IMR-90 (cell line): ENCODE measurements at regions not wholly inside any gene's neighbourhood (a gene's known extent, or its start where the extent isn't known, plus 50 kb on each side); places are given as distances from the start of the nearest gene placed in this dataset.
A peak's percentile ranks its signal among the peaks of the same experiment; 100 is the strongest.

Source experiments
- ATAC-seq: fragments of 200-7000 bp; cut with Tn5 transposase; 2 replicates; pipeline ENCODE4 v1.9.1; 2020; ENCODE audit warnings: low read depth, mild to moderate bottlenecking, moderate library complexity
- BruUV-seq: library from RNA; stranded (reverse); fragments of 400-500 nt; replicated peaks from 2 replicates; lab custom pipeline; 2021; lab: Mats Ljungman, UMichigan
- CTCF ChIA-PET: fragments of 300-600 bp; formaldehyde crosslinking; extraction: SDS; loops from one replicate; lab custom pipeline; 2021; ENCODE audit warnings: antibody characterized with exemption; lab: Yijun Ruan, JAX
- POLR2A ChIA-PET: fragments of 300-600 bp; sonication (Branson Sonifier 250); formaldehyde crosslinking; loops from one replicate; lab custom pipeline; 2022; ENCODE audit warnings: antibody characterized with exemption; ENCODE audit not compliant: unreplicated experiment; lab: Charles Lee
- DNase-seq: peaks from one replicate; pipeline ENCODE4 v3.0.0; 2013
- H2AFZ ChIP-seq: replicated peaks from 2 replicates; pipeline ENCODE3; 2013; ENCODE audit warnings: low read length, mild to moderate bottlenecking; ENCODE audit not compliant: poor library complexity
- H2AK5ac ChIP-seq: 2 replicates; pipeline ENCODE4 v1.6.1; 2013; ENCODE audit warnings: low read depth, low read length, inconsistent platforms
- H2AK9ac ChIP-seq: replicated peaks from 2 replicates; pipeline ENCODE3; 2013; ENCODE audit warnings: mild to moderate bottlenecking, low read depth, low read length, moderate library complexity; ENCODE audit not compliant: poor library complexity
- H2BK120ac ChIP-seq: 2 replicates; pipeline ENCODE4 v1.6.1; 2013; ENCODE audit warnings: low read depth, low read length, inconsistent platforms
- H2BK15ac ChIP-seq: 3 replicates; pipeline ENCODE4 v1.6.1; 2013; ENCODE audit warnings: low read depth, low read length, inconsistent platforms
- H2BK20ac ChIP-seq: 2 replicates; pipeline ENCODE4 v1.6.1; 2013; ENCODE audit warnings: low read depth, mild to moderate bottlenecking, inconsistent platforms, low read length, moderate library complexity
- H2BK5ac ChIP-seq: 2 replicates; pipeline ENCODE4 v1.6.1; 2013; ENCODE audit warnings: mild to moderate bottlenecking, low read depth, low read length, inconsistent platforms; ENCODE audit not compliant: poor library complexity, severe bottlenecking
- H3K14ac ChIP-seq: replicated peaks from 2 replicates; pipeline ENCODE4 v1.6.1; 2013; ENCODE audit warnings: low read depth, low read length, inconsistent platforms
- H3K18ac ChIP-seq: 2 replicates; pipeline ENCODE4 v1.6.1; 2013; ENCODE audit warnings: low read depth, low read length, control low read depth
- H3K23ac ChIP-seq: 2 replicates; pipeline ENCODE4 v1.6.1; 2013; ENCODE audit warnings: low read depth, low read length, inconsistent platforms
- H3K27ac ChIP-seq: 2 replicates; pipeline ENCODE4 v1.5.1; 2013; ENCODE audit warnings: mild to moderate bottlenecking, control low read depth, low read length; ENCODE audit not compliant: insufficient read depth
- H3K27me3 ChIP-seq: 2 replicates; pipeline ENCODE4 v1.6.1; 2013; ENCODE audit warnings: low read length; ENCODE audit not compliant: control insufficient read depth, insufficient read depth
- H3K36me3 ChIP-seq: 2 replicates; pipeline ENCODE4 v1.6.1; 2013; ENCODE audit warnings: low read length, mixed read lengths; ENCODE audit not compliant: control insufficient read depth, insufficient read depth
- H3K4ac ChIP-seq: 2 replicates; pipeline ENCODE4 v1.6.1; 2013; ENCODE audit warnings: low read depth, low read length, inconsistent platforms
- H3K4me1 ChIP-seq: 2 replicates; pipeline ENCODE4 v1.6.1; 2013; ENCODE audit warnings: low read length, mixed read lengths; ENCODE audit not compliant: control insufficient read depth, insufficient read depth
- H3K4me2 ChIP-seq: 2 replicates; pipeline ENCODE4 v1.6.1; 2013; ENCODE audit warnings: low read depth, mild to moderate bottlenecking, control low read depth, low read length, moderate library complexity
- H3K4me3 ChIP-seq: 2 replicates; pipeline ENCODE4 v1.5.1; 2013; ENCODE audit warnings: low read depth, mild to moderate bottlenecking, control low read depth, low read length, moderate library complexity; ENCODE audit not compliant: insufficient read depth
- H3K56ac ChIP-seq: 2 replicates; pipeline ENCODE4 v1.6.1; 2013; ENCODE audit warnings: low read length, inconsistent platforms; ENCODE audit not compliant: insufficient read depth; ENCODE audit errors: extremely low read depth
- H3K79me1 ChIP-seq, 2 experiments: 2 replicates each; pipeline ENCODE4 v1.6.1; 2013; ENCODE audit warnings: low read length in 2 of 2, inconsistent platforms in 1 of 2, low read depth in 1 of 2
- H3K9ac ChIP-seq: 2 replicates; pipeline ENCODE4 v1.6.1; 2013; ENCODE audit warnings: low read depth, low read length, control low read depth
- H3K9me1 ChIP-seq: 2 replicates; pipeline ENCODE4 v1.6.1; 2013; ENCODE audit warnings: low read length, inconsistent platforms; ENCODE audit not compliant: insufficient read depth
- H3K9me3 ChIP-seq: 2 replicates; pipeline ENCODE4 v1.6.1; 2013; ENCODE audit warnings: low read length; ENCODE audit not compliant: control insufficient read depth, insufficient read depth
- H4K20me1 ChIP-seq: 2 replicates; pipeline ENCODE4 v1.6.1; 2013; ENCODE audit warnings: low read length, inconsistent platforms; ENCODE audit not compliant: insufficient read depth
- H4K5ac ChIP-seq: 2 replicates; pipeline ENCODE4 v1.6.1; 2013; ENCODE audit warnings: mild to moderate bottlenecking, low read depth, low read length, control low read depth
- H4K8ac ChIP-seq, 2 experiments: 2 replicates each; pipeline ENCODE4 v1.6.1; 2013; ENCODE audit warnings: low read depth in 2 of 2, low read length in 2 of 2, control low read depth in 1 of 2, inconsistent platforms in 1 of 2
- H4K91ac ChIP-seq: 2 replicates; pipeline ENCODE4 v1.6.1; 2013; ENCODE audit warnings: low read depth, low read length, inconsistent platforms; ENCODE audit not compliant: insufficient read depth
- BHLHE40 ChIP-seq: fragments of 150-350 bp; IDR thresholded peaks from 2 replicates; pipeline ENCODE4 v1.6.1; 2016; ENCODE audit warnings: mild to moderate bottlenecking, low read depth, low read length
- MAFK ChIP-seq: IDR thresholded peaks from 2 replicates; pipeline ENCODE4 v1.6.1; 2012; ENCODE audit warnings: low read depth, low read length, improper control_type of control experiment
- NFE2L2 ChIP-seq: fragments of 150-350 bp; IDR thresholded peaks from 2 replicates; pipeline ENCODE4 v1.6.1; 2016; ENCODE audit warnings: low read depth, mild to moderate bottlenecking, low read length
- WGBS, 2 experiments: methylation state at CpG; one replicate each; pipeline versions ENCODE4 v1.1.5 to v1.1.7; 2013; ENCODE audit warnings: missing lambda C conversion rate in 2 of 2; ENCODE audit not compliant: insufficient read length in 1 of 2; ENCODE audit errors: extremely low coverage in 2 of 2; 5-methylcytosine and 5-hydroxymethylcytosine counted together
- dilution Hi-C: fragments of 300-500 bp; cut with HindIII; formaldehyde crosslinking; loops from one replicate; pipeline ENCODE4 v1.14.3; 2018; ENCODE audit warnings: low sequenced_read_pairs; ENCODE audit not compliant: unreplicated experiment
- in situ Hi-C: fragments of 300-500 bp; cut with MboI; formaldehyde crosslinking; loops from 3 replicates; pipeline ENCODE4 v1.14.3; 2019; ENCODE audit warnings: low sequenced_read_pairs, inconsistent platforms, mixed read lengths
- intact Hi-C: fragments of 100-400 bp; cut with micrococcal nuclease; formaldehyde crosslinking; loops from 2 replicates; pipeline ENCODE4 v1.10.0; 2022

DNA sequence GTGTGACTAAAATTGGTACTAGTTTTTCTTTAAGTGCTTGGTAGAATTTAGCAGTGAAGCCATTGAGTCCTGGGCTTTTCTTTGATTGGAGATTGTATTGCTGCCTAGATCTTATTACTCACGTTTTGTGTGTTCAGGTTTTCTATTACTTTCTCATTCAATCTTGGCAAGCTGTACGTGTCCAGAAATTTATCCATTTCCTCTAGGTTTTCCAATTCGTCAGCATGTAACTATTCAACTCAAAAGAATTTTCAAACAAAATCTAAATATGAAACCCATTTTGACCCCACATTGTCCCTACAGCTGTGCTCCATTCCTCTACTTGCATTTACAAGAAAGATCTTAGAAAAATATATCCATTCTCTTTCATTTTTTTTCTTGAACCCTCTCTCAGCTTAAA is 1613.4 kb upstream of the SEL1L start:
- Histone ChIP-seq H2BK20ac (peak overlapping the region; percentile 15; the same call in 1 of the 2 replicates), H3K27me3 (no peaks in the 10 kb centered on the region), H2BK15ac (0 out of 3 replicates have a peak overlapping the region, but pooled peaks have one; percentile 68), H4K20me1 (no peaks in the 10 kb centered on the region), H4K91ac (no peak overlapping the region), H3K4ac (no peak overlapping the region; the same call in 1 of the 2 replicates), H2BK120ac (peak overlapping the region; percentile 92; the same call in 1 of the 2 replicates), H3K18ac (peak overlapping the region; percentile 83), H3K4me1 (peaks cover 6% of the 10 kb centered on the region), H3K27ac (peak overlapping the region; percentile 52; the same call in 1 of the 2 replicates), H3K23ac (no peak overlapping the region), H3K36me3 (no peaks in the 10 kb centered on the region), H2AK5ac (no peak overlapping the region), H2BK5ac (peak overlapping the region; percentile 81), H3K9ac (no peak overlapping the region), H3K4me2 (peak overlapping the region; percentile 49; the same call in 1 of the 2 replicates), H3K56ac (no peak overlapping the region), H4K8ac (peak overlapping the region in 1 of 2 experiments; percentile 79; a peak in 2 of 4 replicates), H4K5ac (peak overlapping the region; percentile 54; the same call in 1 of the 2 replicates), H2AK9ac (no peak overlapping the region), H3K9me3 (no peaks in the 10 kb centered on the region), H2AFZ (no peak overlapping the region), H3K4me3 (no peak overlapping the region), H3K9me1 (no peaks in the 10 kb centered on the region), H3K14ac (no peak overlapping the region), H3K79me1 (no peaks in the 10 kb centered on the region)
- dilution Hi-C loops (no loop called here), intact Hi-C loops (no loop called here), in situ Hi-C loops (no loop called here)
- peak; percentile 81 for ATAC-seq
- BruUV-seq: no TSS peak
- CTCF ChIA-PET: no interaction called here
- POLR2A ChIA-PET: no interaction called here
- TF ChIP-seq BHLHE40 (0 out of 2 replicates have a peak, but pooled peaks have one; percentile 31), NFE2L2 (no peak), MAFK (no peak)
- peak; percentile 90 for DNase-seq
- 17% methylated on average over 1 of the region's 3 CpGs; no CpG with 5 or more reads in 1 of the 2 experiments for WGBS, 2 experiments
